K562 (cell line): ENCODE measurements at regions not wholly inside any gene's neighbourhood (a gene's known extent, or its start where the extent isn't known, plus 50 kb on each side); places are given as distances from the start of the nearest gene placed in this dataset.

Experiments used
- ATAC-seq: fragments of 200-7000 bp; cut with Tn5 transposase; 3 replicates; pipeline ENCODE4 v1.9.1; 2020; ENCODE audit warnings: moderate library complexity
- BruUV-seq: library from RNA; stranded (reverse); fragments of 400-500 nt; replicated peaks from 2 replicates; lab custom pipeline; 2021; lab: Mats Ljungman, UMichigan
- CTCF ChIA-PET: fragments of 300-600 bp; formaldehyde crosslinking; extraction: SDS; loops from one replicate; lab custom pipeline; 2021; ENCODE audit warnings: low intra/inter-chr PET ratio; lab: Yijun Ruan, JAX
- POLR2A ChIA-PET: fragments of 300-600, 350-650 bp; sonication (Branson Sonifier 250); formaldehyde crosslinking; extraction: SDS; loops from one replicate; lab custom pipeline; 2021; ENCODE audit warnings: antibody characterized with exemption, inconsistent platforms; lab: Yijun Ruan, JAX
- DNase-seq, 4 experiments: peaks; one replicate each; pipeline versions ENCODE4 v3.0.0 to v3.0.0-alpha.2; 2011 to 2018; ENCODE audit warnings: low spot score in 3 of 4, mixed read lengths in 3 of 4; ENCODE audit errors: extremely low read depth in 1 of 4
- FAIRE-seq: peaks from 2 replicates; lab custom pipeline; 2011; peaks lifted over from hg19 to GRCh38; lab: Jason Lieb, UNC
- H2AFZ ChIP-seq: 2 replicates; pipeline ENCODE4 v1.6.0; 2011; ENCODE audit warnings: low read depth, low read length, control low read depth, inconsistent platforms
- H3K27ac ChIP-seq: fragments of 200-600 bp; 3 replicates; pipeline ENCODE4 v1.8.0; 2011; ENCODE audit warnings: low read depth, mild to moderate bottlenecking, control low read depth, inconsistent platforms, low read length, moderate library complexity, mixed read lengths; ENCODE audit errors: extremely low read depth
- H3K27me3 ChIP-seq, 2 experiments: fragments of 300-600 bp in 1 of 2; 2 replicates in 1 of 2; 3 replicates in 1 of 2; pipeline versions ENCODE4 v1.6.0 to v1.8.0; 2011; ENCODE audit warnings: inconsistent platforms in 2 of 2, low read length in 2 of 2, mild to moderate bottlenecking in 1 of 2, mixed read lengths in 1 of 2, moderate library complexity in 1 of 2; ENCODE audit not compliant: control insufficient read depth in 2 of 2, insufficient read depth in 2 of 2
- H3K36me3 ChIP-seq: fragments of 300-600 bp; 3 replicates; pipeline ENCODE4 v1.8.0; 2011; ENCODE audit warnings: mild to moderate bottlenecking, low read length, inconsistent platforms; ENCODE audit not compliant: control insufficient read depth, insufficient read depth
- H3K4me1 ChIP-seq, 2 experiments: fragments of 200-600 bp in 1 of 2; replicated peaks in 1 of 2; 2 replicates in 1 of 2; 3 replicates in 1 of 2; pipeline versions ENCODE4 v1.5.1 to v1.8.0; 2011; ENCODE audit warnings: inconsistent platforms in 2 of 2, low read length in 2 of 2, mild to moderate bottlenecking in 1 of 2, mixed read lengths in 1 of 2, moderate library complexity in 1 of 2; ENCODE audit not compliant: control insufficient read depth in 2 of 2, insufficient read depth in 2 of 2
- H3K4me2 ChIP-seq: 2 replicates; pipeline ENCODE4 v1.6.1; 2011; ENCODE audit warnings: low read length, control low read depth, inconsistent platforms, mixed read lengths; ENCODE audit not compliant: insufficient read depth
- H3K4me3 ChIP-seq: fragments of 200-600 bp; sonication (generic), shearing (Covaris generic); 2 replicates; pipeline ENCODE4 v1.5.1; 2016; ENCODE audit warnings: control low read depth, inconsistent platforms
- H3K79me2 ChIP-seq: fragments of 200-600 bp; 3 replicates; pipeline ENCODE4 v1.8.0; 2011; ENCODE audit warnings: low read length, inconsistent platforms; ENCODE audit not compliant: control insufficient read depth, insufficient read depth
- H3K9ac ChIP-seq, 2 experiments: 2 replicates each; pipeline versions ENCODE4 v1.6.0 to v1.6.1; 2011; ENCODE audit warnings: low read depth in 2 of 2, low read length in 2 of 2, control low read depth in 1 of 2, inconsistent platforms in 1 of 2, mild to moderate bottlenecking in 1 of 2, mixed read lengths in 1 of 2; ENCODE audit not compliant: insufficient read depth in 1 of 2
- H3K9me1 ChIP-seq: one replicate; pipeline ENCODE4 v1.6.0; 2011; ENCODE audit warnings: inconsistent platforms, mild to moderate bottlenecking, low read length, moderate library complexity; ENCODE audit not compliant: control insufficient read depth, insufficient read depth
- H3K9me3 ChIP-seq: replicated peaks from 2 replicates; pipeline ENCODE4 v1.5.1; 2011; ENCODE audit warnings: low read depth, low read length, inconsistent platforms; ENCODE audit not compliant: control insufficient read depth, insufficient read depth
- H4K20me1 ChIP-seq: replicated peaks from 2 replicates; pipeline ENCODE4 v1.6.1; 2011; ENCODE audit warnings: low read length, inconsistent platforms, mixed read lengths; ENCODE audit not compliant: control insufficient read depth, insufficient read depth
- RAD21 ChIP-seq, 2 experiments: fragments of 250-450 bp in 1 of 2; fragments of 450-650 bp in 1 of 2; sonication (Bioruptor Pico) in 1 of 2; formaldehyde crosslinking in 1 of 2; IDR thresholded peaks in 1 of 2; conservative IDR thresholded peaks in 1 of 2; 2 replicates each; pipeline versions ENCODE4 v1.4.0 to v1.8.0; 2020 to 2022; ENCODE audit warnings: mild to moderate bottlenecking in 2 of 2, moderate library complexity in 1 of 2
- RHOXF2B ChIP-seq: fragments of 250-450 bp; sonication (Bioruptor Pico); conservative IDR thresholded peaks from 2 replicates; pipeline ENCODE4 v1.5.1; 2021
- TOE1 ChIP-seq, 2 experiments: fragments of 450-650 bp in 1 of 2; sonication (generic) in 1 of 2; formaldehyde crosslinking in 1 of 2; IDR thresholded peaks; 2 replicates each; pipeline versions ENCODE4 v1.7.1 to v1.8.0; 2016 to 2022; ENCODE audit warnings: borderline replicate concordance in 2 of 2, mild to moderate bottlenecking in 2 of 2, antibody characterized with exemption in 1 of 2, inconsistent platforms in 1 of 2, low read depth in 1 of 2, missing genetic modification reagents in 1 of 2, moderate library complexity in 1 of 2
- ZNF23 ChIP-seq: fragments of 250-450 bp; sonication (Bioruptor Pico); IDR thresholded peaks from 2 replicates; pipeline ENCODE4 v1.4.0; 2020; ENCODE audit warnings: mild to moderate bottlenecking
- WGBS: fragments of 100-300 bp; shearing (Covaris generic); methylation state at CpG from one replicate; pipeline ENCODE4 v1.1.6; 2016; ENCODE audit warnings: low coverage, mixed read lengths; ENCODE audit not compliant: insufficient coverage; ENCODE audit errors: missing lambda C conversion rate; 5-methylcytosine and 5-hydroxymethylcytosine counted together
- in situ Hi-C: fragments of 300-500 bp; cut with MboI; formaldehyde crosslinking; loops from 4 replicates; pipeline ENCODE4 v1.15.0; 2018; ENCODE audit warnings: inconsistent platforms, mixed read lengths
- intact Hi-C: fragments of 100-400 bp; cut with micrococcal nuclease; formaldehyde crosslinking; loops from 2 replicates; pipeline ENCODE4 v1.14.2; 2022
- TF ChIP-seq, protein P1 (sequence below), 3 experiments: IDR thresholded peaks in 2 of 3; conservative IDR thresholded peaks in 1 of 3; 2 replicates each; pipeline ENCODE4 v1.5.1; 2011 to 2012; ENCODE audit warnings: low read length in 3 of 3, mild to moderate bottlenecking in 3 of 3, control low read depth in 2 of 3, improper control_type of control experiment in 1 of 3, inconsistent platforms in 1 of 3, low read depth in 1 of 3, mixed read lengths in 1 of 3, moderate library complexity in 1 of 3; ENCODE audit not compliant: insufficient read depth in 2 of 3
- TF ChIP-seq, protein P2 (sequence below): fragments of 250-450 bp; sonication (Bioruptor Pico); IDR thresholded peaks from 2 replicates; pipeline ENCODE4 v1.6.1; 2021; ENCODE audit warnings: mild to moderate bottlenecking

DNA sequence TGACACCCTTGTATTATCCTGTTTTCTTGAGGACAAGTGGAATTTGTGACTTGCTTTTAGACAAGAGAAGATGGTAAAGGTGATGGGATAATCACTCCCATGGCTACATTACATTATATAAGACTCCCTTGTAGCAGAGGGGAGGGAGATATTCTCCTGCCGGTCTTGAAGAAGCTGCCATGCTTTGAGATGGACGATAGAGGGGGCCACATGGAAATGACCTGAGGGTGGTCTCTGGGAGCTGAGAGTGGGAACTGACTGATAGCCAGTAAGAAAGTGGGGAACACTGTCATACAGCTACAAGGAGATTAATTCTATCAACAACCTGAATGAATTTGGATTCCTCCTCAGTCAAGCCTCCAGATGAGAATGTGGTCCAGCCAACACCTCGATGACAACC, 540.1 kb downstream of the NTRK3 start:
- Histone ChIP-seq H2AFZ (no peak overlapping the region), H3K4me1 (no peaks in the 10 kb centered on the region), H4K20me1 (no peaks in the 10 kb centered on the region), H3K27me3 (no peaks in the 10 kb centered on the region), H3K27ac (no peak overlapping the region), H3K4me2 (no peak overlapping the region), H3K36me3 (no peaks in the 10 kb centered on the region), H3K9ac (no peak overlapping the region), H3K9me3 (no peaks in the 10 kb centered on the region), H3K9me1 (no peaks in the 10 kb centered on the region), H3K4me3 (no peak overlapping the region), H3K79me2 (no peaks in the 10 kb centered on the region)
- intact Hi-C loops: no loop called here
- in situ Hi-C loops: no loop called here
- POLR2A ChIA-PET: no interaction called here
- CTCF ChIA-PET: no interaction called here
- ATAC-seq: peak; percentile 54; the same call in 2 of the 3 replicates
- no peak for FAIRE-seq
- no peak for TF ChIP-seq RHOXF2B (CRISPR knock-in tag)
- TF ChIP-seq, protein P1, sequence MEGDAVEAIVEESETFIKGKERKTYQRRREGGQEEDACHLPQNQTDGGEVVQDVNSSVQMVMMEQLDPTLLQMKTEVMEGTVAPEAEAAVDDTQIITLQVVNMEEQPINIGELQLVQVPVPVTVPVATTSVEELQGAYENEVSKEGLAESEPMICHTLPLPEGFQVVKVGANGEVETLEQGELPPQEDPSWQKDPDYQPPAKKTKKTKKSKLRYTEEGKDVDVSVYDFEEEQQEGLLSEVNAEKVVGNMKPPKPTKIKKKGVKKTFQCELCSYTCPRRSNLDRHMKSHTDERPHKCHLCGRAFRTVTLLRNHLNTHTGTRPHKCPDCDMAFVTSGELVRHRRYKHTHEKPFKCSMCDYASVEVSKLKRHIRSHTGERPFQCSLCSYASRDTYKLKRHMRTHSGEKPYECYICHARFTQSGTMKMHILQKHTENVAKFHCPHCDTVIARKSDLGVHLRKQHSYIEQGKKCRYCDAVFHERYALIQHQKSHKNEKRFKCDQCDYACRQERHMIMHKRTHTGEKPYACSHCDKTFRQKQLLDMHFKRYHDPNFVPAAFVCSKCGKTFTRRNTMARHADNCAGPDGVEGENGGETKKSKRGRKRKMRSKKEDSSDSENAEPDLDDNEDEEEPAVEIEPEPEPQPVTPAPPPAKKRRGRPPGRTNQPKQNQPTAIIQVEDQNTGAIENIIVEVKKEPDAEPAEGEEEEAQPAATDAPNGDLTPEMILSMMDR (IDR thresholded peaks at IDR 0.05 in 2 of 3, conservative IDR thresholded peaks at IDR 0.05 in 1 of 3; ENCODE audit: insufficient read depth in 2 of 3, low read depth in 1 of 3, low read length in 3 of 3): peak; percentile 7 to 35 (median 24); a peak in 2 of 6 replicates
- peak in 1 of 2 experiments; percentile 6; a peak in 1 of 4 replicates for TF ChIP-seq RAD21 (CRISPR knock-in tag; conservative IDR thresholded peaks at IDR 0.05 in 1 of 2, IDR thresholded peaks at IDR 0.05 in 1 of 2)
- TF ChIP-seq, protein P2, sequence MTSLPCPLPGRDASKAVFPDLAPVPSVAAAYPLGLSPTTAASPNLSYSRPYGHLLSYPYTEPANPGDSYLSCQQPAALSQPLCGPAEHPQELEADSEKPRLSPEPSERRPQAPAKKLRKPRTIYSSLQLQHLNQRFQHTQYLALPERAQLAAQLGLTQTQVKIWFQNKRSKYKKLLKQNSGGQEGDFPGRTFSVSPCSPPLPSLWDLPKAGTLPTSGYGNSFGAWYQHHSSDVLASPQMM (CRISPR knock-in tag): no peak
- no peak for TF ChIP-seq TOE1 (IDR thresholded peaks at IDR 0.05; ENCODE audit: borderline replicate concordance)
- no peak for TF ChIP-seq TOE1 (CRISPR knock-in tag; IDR thresholded peaks at IDR 0.05; ENCODE audit: borderline replicate concordance, low read depth)
- no peak for TF ChIP-seq ZNF23
- WGBS: 5% methylated on average over 3 of the region's 3 CpGs
- no TSS peak for BruUV-seq
- peak in 1 of 4 experiments; percentile 22 for DNase-seq
